ENCODE measurements at regions not wholly inside any gene's neighbourhood (a gene's known extent, or its start where the extent isn't known, plus 50 kb on each side); places are given as distances from the start of the nearest gene placed in this dataset.

DNA sequence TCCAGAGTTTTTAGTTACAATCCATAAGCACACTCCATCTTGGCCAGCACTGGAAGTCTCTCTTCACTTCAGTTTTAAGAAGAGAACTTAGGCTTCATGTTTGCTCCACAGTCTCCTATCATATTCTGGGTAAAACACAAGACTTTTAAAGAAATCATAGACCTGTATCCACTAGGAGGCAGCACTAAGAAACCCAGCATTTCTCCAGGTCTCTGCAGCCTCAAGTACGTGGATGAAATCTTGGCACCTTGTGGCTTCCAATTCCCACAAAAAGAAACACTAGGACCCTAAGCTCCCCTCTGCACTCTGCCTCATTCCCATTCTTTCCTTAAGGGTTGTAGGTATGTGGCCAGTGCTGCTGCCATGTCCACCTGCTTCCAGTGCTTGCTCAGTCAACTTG is 367.3 kb upstream of the CASK start:
- TF ChIP-seq, protein P1, sequence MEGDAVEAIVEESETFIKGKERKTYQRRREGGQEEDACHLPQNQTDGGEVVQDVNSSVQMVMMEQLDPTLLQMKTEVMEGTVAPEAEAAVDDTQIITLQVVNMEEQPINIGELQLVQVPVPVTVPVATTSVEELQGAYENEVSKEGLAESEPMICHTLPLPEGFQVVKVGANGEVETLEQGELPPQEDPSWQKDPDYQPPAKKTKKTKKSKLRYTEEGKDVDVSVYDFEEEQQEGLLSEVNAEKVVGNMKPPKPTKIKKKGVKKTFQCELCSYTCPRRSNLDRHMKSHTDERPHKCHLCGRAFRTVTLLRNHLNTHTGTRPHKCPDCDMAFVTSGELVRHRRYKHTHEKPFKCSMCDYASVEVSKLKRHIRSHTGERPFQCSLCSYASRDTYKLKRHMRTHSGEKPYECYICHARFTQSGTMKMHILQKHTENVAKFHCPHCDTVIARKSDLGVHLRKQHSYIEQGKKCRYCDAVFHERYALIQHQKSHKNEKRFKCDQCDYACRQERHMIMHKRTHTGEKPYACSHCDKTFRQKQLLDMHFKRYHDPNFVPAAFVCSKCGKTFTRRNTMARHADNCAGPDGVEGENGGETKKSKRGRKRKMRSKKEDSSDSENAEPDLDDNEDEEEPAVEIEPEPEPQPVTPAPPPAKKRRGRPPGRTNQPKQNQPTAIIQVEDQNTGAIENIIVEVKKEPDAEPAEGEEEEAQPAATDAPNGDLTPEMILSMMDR (IDR thresholded peaks at IDR 0.05): peak in 5 of 7 experiments; percentile 7 to 39 (median 23)
- no peak for TF ChIP-seq POLR2A (IDR thresholded peaks at IDR 0.05)
